Activated CD8-positive, alpha-beta T cell treated with anti-CD3 and anti-CD28 coated beads for 36 hours (primary cell): ENCODE measurements at regions not wholly inside any gene's neighbourhood (a gene's known extent, or its start where the extent isn't known, plus 50 kb on each side); places are given as distances from the start of the nearest gene placed in this dataset.
"Not testable (repeated sequence)": the region's sequence is repeated elsewhere in the genome, so short reads cannot be mapped to it uniquely, and the experiment has no call there.

ENCODE experiments used
- ATAC-seq: fragments of 200-7000 bp; cut with Tn5 transposase; one replicate; pipeline ENCODE4 v1.10.0; 2021; ENCODE audit warnings: mild to moderate bottlenecking, moderate library complexity
- CTCF ChIA-PET: fragments of 350-600 bp; sonication (Branson Sonifier 250); formaldehyde crosslinking; loops from one replicate; lab custom pipeline; 2021; ENCODE audit warnings: antibody characterized with exemption; lab: Charles Lee
- POLR2A ChIA-PET: fragments of 350-600 bp; sonication (Branson Sonifier 250); formaldehyde crosslinking; loops from one replicate; lab custom pipeline; 2021; ENCODE audit warnings: antibody characterized with exemption; lab: Charles Lee
- DNase-seq: peaks from one replicate; pipeline ENCODE4 v3.0.0-alpha.2; 2020
- H3K27ac Mint-ChIP-seq: one replicate; pipeline ENCODE4 v1.8.0; 2021; ENCODE audit warnings: mild to moderate bottlenecking, mixed read lengths
- H3K27me3 Mint-ChIP-seq: one replicate; pipeline ENCODE4 v1.8.0; 2021; ENCODE audit warnings: mixed read lengths
- H3K36me3 Mint-ChIP-seq: one replicate; pipeline ENCODE4 v1.8.0; 2021; ENCODE audit warnings: low read depth, mixed read lengths
- H3K4me1 Mint-ChIP-seq: one replicate; pipeline ENCODE4 v1.8.0; 2021; ENCODE audit warnings: low read depth, mixed read lengths
- H3K4me3 Mint-ChIP-seq: one replicate; pipeline ENCODE4 v1.8.0; 2021; ENCODE audit warnings: mild to moderate bottlenecking, moderate library complexity, mixed read lengths
- H3K9me3 Mint-ChIP-seq: one replicate; pipeline ENCODE4 v1.8.0; 2021; ENCODE audit warnings: mixed read lengths
- CTCF ChIP-seq: fragments of 200-600 bp; IDR thresholded peaks from one replicate; pipeline ENCODE4 v1.8.0; 2022; ENCODE audit warnings: antibody characterized with exemption, mild to moderate bottlenecking
- intact Hi-C: fragments of 100-400 bp; cut with micrococcal nuclease; formaldehyde crosslinking; loops from one replicate; pipeline ENCODE4 v1.10.0; 2022

- Mint-ChIP-seq H3K27ac (no peak overlapping the region), H3K36me3 (no peaks in the 10 kb centered on the region), H3K4me1 (no peaks in the 10 kb centered on the region), H3K27me3 (no peaks in the 10 kb centered on the region), H3K9me3 (peaks cover 15% of the 10 kb centered on the region), H3K4me3 (no peak overlapping the region)
- TF ChIP-seq CTCF = no peak
- ChIA-PET POLR2A (no interaction called here), CTCF (no interaction called here)
- intact Hi-C loops = no loop called here
- DNase-seq = no peak
- no peak for ATAC-seq
Measured at GRCh38 chr20:24418731-24419130, 50.7 kb upstream of the SYNDIG1 start.

GRCh38 chr20:24417485-24417884 lies 51.9 kb upstream of the SYNDIG1 start:
- Mint-ChIP-seq H3K27me3 (no peaks in the 10 kb centered on the region), H3K4me1 (no peaks in the 10 kb centered on the region), H3K9me3 (peaks cover 15% of the 10 kb centered on the region), H3K4me3 (no peak overlapping the region), H3K36me3 (no peaks in the 10 kb centered on the region), H3K27ac (no peak overlapping the region)
- TF ChIP-seq CTCF = no peak
- intact Hi-C loops = no loop called here
- ATAC-seq = no peak
- POLR2A ChIA-PET = no interaction called here
- no peak for DNase-seq
- CTCF ChIA-PET = no interaction called here

GRCh38 chr20:24415444-24415843 lies 54.0 kb upstream of the SYNDIG1 start:
- H3K27me3 Mint-ChIP-seq, POLR2A ChIA-PET, CTCF ChIA-PET, H3K36me3 Mint-ChIP-seq, intact Hi-C loops, H3K4me1 Mint-ChIP-seq, H3K27ac Mint-ChIP-seq, H3K4me3 Mint-ChIP-seq, ATAC-seq, DNase-seq: not testable (repeated sequence)
- peaks cover 15% of the 10 kb centered on the region for H3K9me3 Mint-ChIP-seq

GRCh38 chr20:24411834-24412216 lies 57.6 kb upstream of the SYNDIG1 start:
- no peak overlapping the region for H3K4me3 Mint-ChIP-seq
- no peak overlapping the region for H3K27ac Mint-ChIP-seq
- TF ChIP-seq CTCF = no peak
- ATAC-seq (no peak), DNase-seq (no peak)
- POLR2A ChIA-PET = no interaction called here
- intact Hi-C loops = no loop called here
- H3K4me1 Mint-ChIP-seq = peaks cover 6% of the 10 kb centered on the region
- H3K27me3 Mint-ChIP-seq = no peaks in the 10 kb centered on the region
- CTCF ChIA-PET = no interaction called here
- no peaks in the 10 kb centered on the region for H3K36me3 Mint-ChIP-seq
- H3K9me3 Mint-ChIP-seq = peaks cover 14% of the 10 kb centered on the region

GRCh38 chr20:24411003-24411833 lies 58.2 kb upstream of the SYNDIG1 start:
- Mint-ChIP-seq H3K27ac (no peak overlapping the region), H3K9me3 (peaks cover 12% of the 10 kb centered on the region), H3K36me3 (no peaks in the 10 kb centered on the region), H3K27me3 (no peaks in the 10 kb centered on the region), H3K4me1 (peaks cover 12% of the 10 kb centered on the region), H3K4me3 (no peak overlapping the region)
- POLR2A ChIA-PET = no interaction called here
- ATAC-seq (no peak), DNase-seq (no peak)
- no peak for TF ChIP-seq CTCF
- intact Hi-C loops = no loop called here
- CTCF ChIA-PET = no interaction called here
